Activated CD4-positive, alpha-beta memory T cell treated with anti-CD3 and anti-CD28 coated beads for 36 hours (primary cell): ENCODE measurements at regions not wholly inside any gene's neighbourhood (a gene's known extent, or its start where the extent isn't known, plus 50 kb on each side); places are given as distances from the start of the nearest gene placed in this dataset.

Experiments used
- CTCF ChIA-PET: fragments of 350-600 bp; sonication (Branson Sonifier 250); formaldehyde crosslinking; loops from one replicate; lab custom pipeline; 2021; ENCODE audit warnings: antibody characterized with exemption, inconsistent platforms; lab: Charles Lee
- POLR2A ChIA-PET: fragments of 350-600 bp; sonication (Branson Sonifier 250); formaldehyde crosslinking; loops from one replicate; lab custom pipeline; 2021; ENCODE audit warnings: antibody characterized with exemption; lab: Charles Lee
- DNase-seq: peaks from one replicate; pipeline ENCODE4 v3.0.0-alpha.2; 2020
- H3K27ac Mint-ChIP-seq: one replicate; pipeline ENCODE4 v1.8.0; 2021; ENCODE audit warnings: mixed read lengths
- H3K27me3 Mint-ChIP-seq: one replicate; pipeline ENCODE4 v1.8.0; 2021; ENCODE audit warnings: mixed read lengths
- H3K36me3 Mint-ChIP-seq: one replicate; pipeline ENCODE4 v1.8.0; 2021; ENCODE audit warnings: mixed read lengths
- H3K4me1 Mint-ChIP-seq: one replicate; pipeline ENCODE4 v1.8.0; 2021; ENCODE audit warnings: low read depth, mixed read lengths
- H3K4me3 Mint-ChIP-seq: one replicate; pipeline ENCODE4 v1.8.0; 2021; ENCODE audit warnings: mild to moderate bottlenecking, mixed read lengths
- H3K9me3 Mint-ChIP-seq: one replicate; pipeline ENCODE4 v1.8.0; 2021; ENCODE audit warnings: mixed read lengths
- intact Hi-C: fragments of 100-400 bp; cut with micrococcal nuclease; formaldehyde crosslinking; loops from one replicate; pipeline ENCODE4 v1.15.1; 2023

DNA sequence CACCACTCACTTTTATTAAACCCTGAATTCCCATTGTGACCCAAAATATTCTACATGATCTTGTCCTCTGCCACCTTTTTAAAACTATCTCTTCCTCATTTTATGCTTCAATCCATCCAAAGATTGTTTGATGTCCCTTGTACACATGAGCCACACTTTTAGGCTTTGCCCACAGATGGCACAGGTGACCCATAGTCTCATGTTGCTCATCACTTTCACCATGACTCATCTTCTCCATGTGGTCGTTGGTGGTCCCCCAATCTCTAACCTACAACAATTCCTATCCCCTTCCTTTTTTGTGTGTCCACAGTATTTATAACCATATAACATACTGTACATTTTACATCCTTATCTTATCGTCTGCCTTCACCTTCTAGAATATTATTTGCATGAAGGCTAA lies 271.5 kb upstream of the ZWINT start:
- intact Hi-C loops: no loop called here
- no peaks in the 10 kb centered on the region for H3K4me1 Mint-ChIP-seq
- no peak for DNase-seq
- peaks cover 22% of the 10 kb centered on the region for H3K9me3 Mint-ChIP-seq
- H3K27me3 Mint-ChIP-seq: no peaks in the 10 kb centered on the region
- no peaks in the 10 kb centered on the region for H3K36me3 Mint-ChIP-seq
- H3K4me3 Mint-ChIP-seq: no peak overlapping the region
- H3K27ac Mint-ChIP-seq: no peak overlapping the region
- CTCF ChIA-PET: no interaction called here
- POLR2A ChIA-PET: no interaction called here

DNA sequence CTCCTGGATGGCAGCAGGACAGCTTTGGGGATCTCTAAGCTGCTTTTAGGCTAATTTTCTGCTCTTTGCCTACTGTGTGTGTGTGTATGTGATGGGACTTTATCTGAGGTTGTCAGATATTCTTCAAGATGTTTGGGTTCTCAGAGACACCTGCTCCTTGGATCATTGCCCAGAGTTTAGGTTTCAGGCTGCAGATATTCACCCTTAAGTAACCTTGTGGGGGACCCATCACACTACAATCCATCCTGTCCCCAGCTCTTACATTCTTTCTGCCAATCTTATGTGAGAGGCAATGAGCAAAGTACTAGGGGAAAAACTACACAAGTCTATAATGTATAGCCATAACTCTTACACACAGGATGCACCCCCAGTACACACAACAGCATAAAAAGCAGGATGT lies 263.0 kb upstream of the ZWINT start:
- H3K4me1 Mint-ChIP-seq: no peaks in the 10 kb centered on the region
- H3K9me3 Mint-ChIP-seq: peaks cover 5% of the 10 kb centered on the region
- H3K4me3 Mint-ChIP-seq: no peak overlapping the region
- H3K27me3 Mint-ChIP-seq: no peaks in the 10 kb centered on the region
- ChIA-PET CTCF (no interaction called here), POLR2A (no interaction called here)
- H3K36me3 Mint-ChIP-seq: no peaks in the 10 kb centered on the region
- no peak for DNase-seq
- intact Hi-C loops: no loop called here
- no peak overlapping the region for H3K27ac Mint-ChIP-seq

DNA sequence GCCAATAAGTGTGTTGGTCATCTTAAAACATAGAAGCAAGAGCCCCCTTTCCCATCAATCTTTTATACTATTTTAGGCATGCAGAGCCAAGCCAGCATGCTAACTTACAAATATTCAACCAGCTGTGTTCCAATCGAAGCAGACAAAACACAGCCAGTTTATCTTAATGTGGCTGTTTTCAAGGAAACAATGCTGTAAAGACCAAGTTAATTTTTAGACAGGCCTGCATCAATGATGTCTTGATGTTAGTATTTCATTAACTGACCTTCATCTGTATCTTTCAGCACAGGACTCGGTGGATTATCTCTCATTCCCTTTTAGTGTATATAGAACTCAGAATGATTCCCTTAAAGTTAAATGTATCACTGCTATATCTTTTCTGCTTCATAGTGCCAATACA lies 262.0 kb upstream of the ZWINT start:
- ChIA-PET CTCF (no interaction called here), POLR2A (no interaction called here)
- H3K4me1 Mint-ChIP-seq: no peaks in the 10 kb centered on the region
- H3K9me3 Mint-ChIP-seq: peaks cover 5% of the 10 kb centered on the region
- intact Hi-C loops: no loop called here
- H3K4me3 Mint-ChIP-seq: no peak overlapping the region
- H3K27ac Mint-ChIP-seq: no peak overlapping the region
- no peaks in the 10 kb centered on the region for H3K36me3 Mint-ChIP-seq
- H3K27me3 Mint-ChIP-seq: no peaks in the 10 kb centered on the region
- DNase-seq: no peak

DNA sequence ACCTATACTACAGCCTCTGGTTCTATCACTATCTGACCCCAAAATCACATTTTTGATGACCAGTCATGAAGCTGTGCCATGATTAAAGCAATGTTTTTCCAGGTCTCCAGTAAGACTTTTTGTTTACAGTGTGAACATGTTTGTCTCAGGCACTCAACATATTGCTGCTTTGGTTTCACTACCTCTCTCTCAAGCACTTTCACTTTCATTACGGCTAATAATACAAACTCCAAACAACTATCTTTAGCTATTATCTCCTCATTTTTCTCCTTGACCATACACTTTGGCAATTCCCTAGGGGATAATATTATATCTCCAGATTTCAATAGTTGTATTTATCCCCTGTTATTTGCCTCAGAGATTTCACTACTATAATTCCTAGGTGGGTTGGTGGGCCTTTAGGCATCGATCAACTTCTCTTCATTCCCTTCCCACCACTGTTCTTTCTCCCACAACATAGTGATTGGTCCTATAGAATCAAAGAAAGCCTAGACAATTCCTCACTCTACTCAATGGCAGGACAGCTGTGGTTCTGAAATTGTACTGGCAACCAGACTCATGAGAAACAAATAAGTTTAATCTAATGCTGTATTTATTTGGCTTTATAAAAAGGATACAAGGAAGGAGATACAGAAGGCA lies 261.4 kb upstream of the ZWINT start:
- no peak for DNase-seq
- Mint-ChIP-seq H3K4me1 (no peaks in the 10 kb centered on the region), H3K4me3 (peak overlapping the region; percentile 27), H3K9me3 (peaks cover 5% of the 10 kb centered on the region), H3K27me3 (no peaks in the 10 kb centered on the region), H3K36me3 (no peaks in the 10 kb centered on the region), H3K27ac (no peak overlapping the region)
- POLR2A ChIA-PET: no interaction called here
- CTCF ChIA-PET: no interaction called here
- intact Hi-C loops: no loop called here

DNA sequence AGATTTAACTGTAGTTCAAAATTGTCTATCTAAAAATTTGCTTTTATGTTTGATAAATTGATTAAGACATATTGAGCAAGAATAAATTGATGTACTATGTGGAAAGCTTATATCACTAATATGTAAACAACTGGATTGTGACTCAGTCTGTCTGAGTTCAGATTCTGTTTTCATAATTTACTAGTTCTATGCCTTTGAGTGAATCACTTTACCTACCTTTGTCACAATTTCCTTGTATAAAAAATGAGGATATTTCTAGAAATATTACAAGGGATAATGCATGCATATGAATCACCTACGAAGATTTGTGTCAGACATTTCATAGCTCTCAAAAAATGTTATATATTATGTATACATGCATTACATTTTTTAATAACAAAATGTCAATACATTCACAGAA lies 245.1 kb upstream of the ZWINT start:
- Mint-ChIP-seq H3K9me3 (peaks cover 2% of the 10 kb centered on the region), H3K27me3 (no peaks in the 10 kb centered on the region), H3K4me1 (no peaks in the 10 kb centered on the region), H3K27ac (no peak overlapping the region), H3K4me3 (no peak overlapping the region), H3K36me3 (no peaks in the 10 kb centered on the region)
- intact Hi-C loops: no loop called here
- DNase-seq: no peak
- POLR2A ChIA-PET: no interaction called here
- CTCF ChIA-PET: no interaction called here

DNA sequence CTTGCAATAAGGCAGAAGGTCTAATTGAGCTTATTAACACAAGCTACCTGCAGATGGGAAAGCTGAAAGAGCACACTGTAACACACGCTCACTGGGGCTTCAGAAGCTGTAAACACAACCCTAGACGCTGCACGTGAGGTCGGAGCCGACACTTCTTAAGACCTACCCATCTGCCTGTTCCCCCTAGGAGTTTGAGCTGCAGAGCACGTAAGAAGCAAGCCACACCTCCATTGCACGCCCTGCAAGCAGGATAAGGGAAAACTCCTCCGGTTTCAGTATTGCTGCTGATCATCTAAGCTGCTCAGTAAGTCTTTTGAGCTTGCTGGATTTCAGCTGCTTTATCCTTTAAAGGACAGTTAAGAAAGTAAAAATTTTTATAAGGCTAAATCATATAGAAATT lies 244.0 kb upstream of the ZWINT start:
- Mint-ChIP-seq H3K9me3 (peaks cover under 1% of the 10 kb centered on the region), H3K4me3 (no peak overlapping the region), H3K27me3 (no peaks in the 10 kb centered on the region), H3K27ac (no peak overlapping the region), H3K36me3 (no peaks in the 10 kb centered on the region), H3K4me1 (no peaks in the 10 kb centered on the region)
- ChIA-PET POLR2A (no interaction called here), CTCF (no interaction called here)
- intact Hi-C loops: no loop called here
- no peak for DNase-seq

DNA sequence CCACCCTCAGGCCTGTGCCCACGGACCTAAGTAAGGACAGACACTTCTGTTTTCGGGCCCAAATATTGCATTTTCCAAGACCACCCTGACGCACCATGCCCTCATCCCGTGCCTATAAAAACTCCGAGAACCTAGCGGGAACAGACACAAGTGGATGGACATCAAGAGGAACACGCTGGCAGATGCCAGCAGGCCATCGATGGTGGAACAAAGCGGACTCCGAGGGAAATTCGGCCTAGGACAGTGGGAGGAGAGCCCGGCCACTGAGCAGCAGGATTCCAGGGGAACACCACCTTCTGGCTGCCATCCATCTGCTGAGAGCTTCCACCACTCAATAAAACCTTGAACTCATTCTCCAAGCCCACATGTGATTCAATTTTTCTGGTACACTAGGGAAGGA lies 243.6 kb upstream of the ZWINT start:
- POLR2A ChIA-PET: no interaction called here
- intact Hi-C loops: no loop called here
- DNase-seq: no peak
- Mint-ChIP-seq H3K9me3 (no peaks in the 10 kb centered on the region), H3K4me3 (no peak overlapping the region), H3K4me1 (no peaks in the 10 kb centered on the region), H3K27ac (no peak overlapping the region), H3K36me3 (no peaks in the 10 kb centered on the region), H3K27me3 (no peaks in the 10 kb centered on the region)
- CTCF ChIA-PET: no interaction called here

DNA sequence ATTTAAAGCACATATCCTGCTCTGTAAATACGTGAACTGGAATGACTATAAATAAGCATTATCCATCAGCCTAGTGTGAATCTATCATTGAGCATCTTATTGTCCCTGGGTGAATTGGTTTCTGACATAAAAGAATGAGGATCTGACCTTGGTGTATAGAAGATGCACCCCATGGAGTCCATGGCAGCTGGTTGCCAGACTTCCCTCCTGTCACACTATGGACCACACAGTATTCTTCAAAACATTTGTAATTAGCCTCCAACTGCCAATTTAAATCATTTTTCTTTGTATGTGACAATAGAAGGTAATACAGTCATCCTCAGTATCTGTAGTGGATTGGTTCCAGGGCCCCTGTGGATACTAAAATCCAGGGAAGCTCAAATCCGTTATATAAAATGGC lies 238.1 kb upstream of the ZWINT start:
- no peak for DNase-seq
- Mint-ChIP-seq H3K4me3 (no peak overlapping the region), H3K27me3 (no peaks in the 10 kb centered on the region), H3K9me3 (no peaks in the 10 kb centered on the region), H3K36me3 (no peaks in the 10 kb centered on the region), H3K4me1 (no peaks in the 10 kb centered on the region), H3K27ac (no peak overlapping the region)
- ChIA-PET CTCF (no interaction called here), POLR2A (no interaction called here)
- intact Hi-C loops: no loop called here

DNA sequence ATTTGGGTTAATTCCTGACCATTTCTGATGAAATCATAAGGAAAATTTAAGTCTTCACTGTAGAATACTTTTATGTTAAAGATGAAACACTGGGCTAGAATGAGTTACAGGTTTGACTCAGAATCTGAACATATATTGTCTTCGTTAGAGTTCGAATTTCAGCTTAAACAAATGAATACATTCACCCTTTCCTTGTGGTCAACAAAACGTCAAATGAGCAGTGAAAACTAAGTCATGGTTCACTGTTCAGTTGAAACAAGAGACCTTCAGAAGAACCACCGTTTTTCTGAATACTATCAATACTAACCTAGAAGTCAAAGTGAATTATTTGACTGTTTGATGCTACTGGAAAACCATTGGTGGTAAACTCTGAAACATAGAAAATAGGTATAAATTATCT lies 235.2 kb upstream of the ZWINT start:
- DNase-seq: no peak
- Mint-ChIP-seq H3K27me3 (no peaks in the 10 kb centered on the region), H3K9me3 (no peaks in the 10 kb centered on the region), H3K36me3 (no peaks in the 10 kb centered on the region), H3K4me3 (no peak overlapping the region), H3K4me1 (no peaks in the 10 kb centered on the region), H3K27ac (no peak overlapping the region)
- ChIA-PET CTCF (no interaction called here), POLR2A (no interaction called here)
- intact Hi-C loops: no loop called here

DNA sequence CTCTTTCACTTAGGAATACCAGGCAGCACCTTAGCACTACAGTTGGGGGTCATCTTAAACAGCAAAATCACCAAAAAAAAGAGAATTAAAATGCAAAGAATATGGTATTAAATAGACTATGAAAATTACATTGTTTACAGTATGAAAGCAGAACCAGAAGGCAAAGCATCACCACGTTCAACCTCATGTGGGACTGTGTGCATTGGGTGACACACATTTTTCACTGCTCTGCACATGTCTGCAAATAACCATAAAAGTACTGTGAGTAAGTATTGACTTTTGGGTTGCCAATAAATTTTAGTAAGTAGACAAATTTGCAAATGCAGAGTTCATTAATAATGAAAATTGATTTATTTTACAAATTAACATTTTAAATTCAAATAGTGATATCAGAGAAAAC lies 232.1 kb upstream of the ZWINT start:
- intact Hi-C loops: no loop called here
- ChIA-PET CTCF (no interaction called here), POLR2A (no interaction called here)
- Mint-ChIP-seq H3K4me3 (no peak overlapping the region), H3K4me1 (no peaks in the 10 kb centered on the region), H3K36me3 (no peaks in the 10 kb centered on the region), H3K27me3 (no peaks in the 10 kb centered on the region), H3K27ac (no peak overlapping the region), H3K9me3 (peaks cover 2% of the 10 kb centered on the region)
- no peak for DNase-seq

DNA sequence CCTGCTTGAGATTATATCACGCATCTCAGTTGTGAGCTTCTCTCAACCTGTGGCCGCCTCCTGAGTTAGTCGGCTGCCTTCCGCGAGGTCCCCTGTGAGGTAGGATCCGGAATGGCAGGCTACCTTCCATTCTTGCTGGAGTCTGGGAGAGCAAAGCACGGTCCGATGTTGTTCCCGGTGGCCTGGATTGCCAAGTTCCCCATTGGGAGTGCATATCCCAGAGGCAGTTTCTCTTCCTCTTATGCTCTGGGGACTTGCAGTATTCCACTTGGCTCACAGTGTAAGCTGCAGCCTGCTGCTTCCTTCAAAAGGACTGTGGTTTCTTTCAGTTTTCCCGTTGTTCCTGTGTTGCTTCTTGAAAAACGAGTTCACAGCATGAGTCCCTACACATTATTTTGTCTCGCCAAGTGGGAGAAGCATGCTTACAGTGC lies 225.4 kb upstream of the ZWINT start:
- H3K4me3 Mint-ChIP-seq: no peak overlapping the region
- H3K36me3 Mint-ChIP-seq: no peaks in the 10 kb centered on the region
- no peak overlapping the region for H3K27ac Mint-ChIP-seq
- no peaks in the 10 kb centered on the region for H3K4me1 Mint-ChIP-seq
- peaks cover 2% of the 10 kb centered on the region for H3K9me3 Mint-ChIP-seq
- DNase-seq: no peak
- intact Hi-C loops: no loop called here
- CTCF ChIA-PET: no interaction called here
- H3K27me3 Mint-ChIP-seq: no peaks in the 10 kb centered on the region
- POLR2A ChIA-PET: no interaction called here

DNA sequence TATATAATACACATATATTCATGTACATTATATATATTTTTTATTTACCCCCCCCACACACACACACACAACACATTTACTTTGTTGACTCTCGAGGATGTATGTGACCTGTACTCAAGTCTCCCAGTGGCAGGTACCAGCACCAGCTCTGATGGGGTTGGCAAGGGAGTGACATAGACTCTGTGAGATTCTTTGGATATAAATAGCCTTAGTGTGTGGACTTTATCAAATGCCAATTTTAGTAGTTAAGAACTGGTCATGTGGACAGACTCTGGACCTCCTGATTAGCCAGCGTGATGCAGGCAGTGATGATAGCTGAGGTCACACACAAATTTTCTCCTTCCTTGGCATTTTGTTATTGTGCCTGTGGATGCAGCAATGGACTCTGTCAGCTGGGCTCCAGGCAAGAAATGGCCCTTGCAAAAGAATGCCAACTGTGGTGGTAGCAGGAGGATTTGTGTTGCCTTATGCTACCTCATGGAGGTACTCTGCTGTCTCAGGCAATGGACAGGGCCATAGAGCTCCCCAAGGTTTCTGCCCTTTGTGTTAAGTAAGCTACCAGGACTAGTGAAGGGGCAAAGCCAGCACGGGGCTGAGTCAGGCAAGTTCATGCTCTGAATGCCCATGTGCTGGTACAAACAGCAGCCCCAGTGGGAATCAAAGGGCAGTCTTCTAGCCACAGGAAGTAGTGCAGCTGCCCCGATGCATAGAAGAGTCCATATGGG lies 224.6 kb upstream of the ZWINT start:
- no peaks in the 10 kb centered on the region for H3K27me3 Mint-ChIP-seq
- POLR2A ChIA-PET: no interaction called here

DNA sequence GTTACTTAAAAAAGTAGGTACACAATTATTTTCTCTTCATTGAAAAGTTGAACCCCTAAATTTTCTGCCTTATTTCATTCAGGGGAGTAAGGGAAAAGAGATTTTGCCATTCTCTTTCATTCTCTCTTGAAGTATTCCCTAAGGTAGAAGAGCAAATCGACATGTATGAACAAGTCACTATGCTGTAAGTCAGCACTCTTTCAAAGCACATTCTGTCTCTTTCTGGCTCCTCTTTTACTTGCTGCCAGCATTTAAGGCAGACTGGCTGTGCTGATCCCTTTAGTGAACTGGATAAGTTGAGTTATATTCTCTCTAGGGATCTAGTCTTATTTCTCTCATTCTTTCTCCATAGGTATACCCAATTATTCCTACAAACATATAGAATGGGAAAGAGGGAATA lies 222.3 kb upstream of the ZWINT start:
- Mint-ChIP-seq H3K27ac (no peak overlapping the region), H3K9me3 (peaks cover 4% of the 10 kb centered on the region), H3K4me3 (no peak overlapping the region), H3K36me3 (no peaks in the 10 kb centered on the region), H3K4me1 (no peaks in the 10 kb centered on the region), H3K27me3 (no peaks in the 10 kb centered on the region)
- intact Hi-C loops: no loop called here
- no peak for DNase-seq
- POLR2A ChIA-PET: no interaction called here
- CTCF ChIA-PET: no interaction called here

More for the DNA sequence above, 224.6 kb upstream of the ZWINT start:
- Mint-ChIP-seq H3K4me3 (no peak overlapping the region), H3K27ac (no peak overlapping the region), H3K4me1 (no peaks in the 10 kb centered on the region), H3K9me3 (peaks cover 5% of the 10 kb centered on the region), H3K36me3 (no peaks in the 10 kb centered on the region)
- CTCF ChIA-PET: no interaction called here
- intact Hi-C loops: no loop called here
- DNase-seq: no peak
